Neural progenitor cell (in vitro differentiated cells): ENCODE measurements at regions not wholly inside any gene's neighbourhood (a gene's known extent, or its start where the extent isn't known, plus 50 kb on each side); places are given as distances from the start of the nearest gene placed in this dataset.

Experiments used
- DNase-seq: peaks from one replicate; pipeline ENCODE4 v3.0.0-alpha.2; 2016; ENCODE audit warnings: low spot score
- H2AFZ ChIP-seq: fragments of 200-600 bp; sonication (generic); replicated peaks from 2 replicates; pipeline ENCODE4 v1.6.1; 2016; ENCODE audit warnings: antibody characterized with exemption
- H3F3A ChIP-seq: fragments of 200-600 bp; sonication (generic); 2 replicates; pipeline ENCODE4 v1.6.1; 2016; ENCODE audit warnings: antibody characterized with exemption, low read depth
- H3K27ac ChIP-seq: fragments of 200-600 bp; sonication (generic); 2 replicates; pipeline ENCODE4 v1.5.1; 2016; ENCODE audit warnings: mild to moderate bottlenecking
- H3K27me3 ChIP-seq: fragments of 200-600 bp; sonication (generic); 2 replicates; pipeline ENCODE4 v1.6.1; 2016; ENCODE audit warnings: mild to moderate bottlenecking, moderate library complexity
- H3K36me3 ChIP-seq: fragments of 200-600 bp; sonication (generic); 2 replicates; pipeline ENCODE4 v1.5.1; 2016
- H3K4me1 ChIP-seq: fragments of 200-600 bp; sonication (generic); 2 replicates; pipeline ENCODE4 v1.6.1; 2016; ENCODE audit warnings: mixed run types
- H3K4me2 ChIP-seq: fragments of 200-600 bp; sonication (generic); 2 replicates; pipeline ENCODE4 v1.6.1; 2016
- H3K4me3 ChIP-seq: fragments of 200-600 bp; sonication (generic); 2 replicates; pipeline ENCODE4 v1.5.1; 2016
- H3K79me2 ChIP-seq: fragments of 200-600 bp; sonication (generic); 2 replicates; pipeline ENCODE4 v1.6.1; 2016; ENCODE audit warnings: low read depth
- H3K9ac ChIP-seq: fragments of 200-600 bp; sonication (generic); 2 replicates; pipeline ENCODE4 v1.6.1; 2016
- H3K9me3 ChIP-seq: fragments of 200-600 bp; sonication (generic); 2 replicates; pipeline ENCODE4 v1.5.1; 2016; ENCODE audit warnings: low read depth
- H4K20me1 ChIP-seq: fragments of 200-600 bp; sonication (generic); 2 replicates; pipeline ENCODE4 v1.6.1; 2016; ENCODE audit warnings: low read depth
- H3K27ac Mint-ChIP-seq: 3 replicates; pipeline ENCODE4 v1.8.0; 2021; ENCODE audit warnings: mixed read lengths
- H3K27me3 Mint-ChIP-seq: 2 replicates; pipeline ENCODE4 v1.8.0; 2022; ENCODE audit warnings: low read depth, mild to moderate bottlenecking, inconsistent platforms, moderate library complexity, mixed read lengths; ENCODE audit not compliant: insufficient read depth
- H3K36me3 Mint-ChIP-seq: 3 replicates; pipeline ENCODE4 v1.8.0; 2021; ENCODE audit warnings: mixed read lengths
- H3K4me1 Mint-ChIP-seq: 3 replicates; pipeline ENCODE4 v1.8.0; 2021; ENCODE audit warnings: mixed read lengths
- H3K4me3 Mint-ChIP-seq: 3 replicates; pipeline ENCODE4 v1.8.0; 2021; ENCODE audit warnings: mild to moderate bottlenecking, moderate library complexity, mixed read lengths
- H3K9me3 Mint-ChIP-seq: 3 replicates; pipeline ENCODE4 v1.8.0; 2020; ENCODE audit warnings: mixed read lengths
- EZH2 ChIP-seq: fragments of 200-600 bp; sonication (generic); IDR thresholded peaks from 2 replicates; pipeline ENCODE4 v1.6.1; 2017; ENCODE audit warnings: antibody characterized with exemption, mild to moderate bottlenecking, moderate library complexity
- EZH2phosphoT487 ChIP-seq: fragments of 200-600 bp; sonication (generic); IDR thresholded peaks from 2 replicates; pipeline ENCODE4 v1.6.1; 2017; ENCODE audit warnings: antibody characterized with exemption
- TF ChIP-seq, protein P1 (sequence below): fragments of 200-600 bp; sonication (generic); IDR thresholded peaks from 2 replicates; pipeline ENCODE4 v1.5.1; 2017; ENCODE audit warnings: antibody characterized with exemption, mild to moderate bottlenecking

DNA sequence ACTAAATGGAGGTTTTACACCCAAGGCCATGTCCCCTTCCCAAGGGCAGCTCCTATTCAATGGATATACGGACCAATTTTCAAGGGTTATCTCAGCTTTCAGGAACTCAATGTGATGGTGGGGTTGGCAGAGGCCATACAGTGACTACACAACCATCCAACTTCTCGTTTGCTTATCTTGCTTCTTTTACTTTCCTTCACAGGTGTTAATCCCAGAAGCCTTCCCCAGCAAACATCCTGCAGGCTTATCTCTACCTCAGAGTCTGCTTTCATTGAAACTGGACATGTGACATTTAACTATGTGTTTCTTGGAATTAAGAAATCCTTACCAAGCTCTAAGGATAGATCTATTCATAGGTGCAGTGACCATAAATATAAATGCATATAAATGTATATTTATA lies 443.8 kb upstream of the CDH20 start:
- no peak overlapping the region for H3K4me2 ChIP-seq
- no peaks in the 10 kb centered on the region for H3K9me3 ChIP-seq
- H3K4me1 Mint-ChIP-seq: peaks cover 4% of the 10 kb centered on the region
- no peak overlapping the region for H3K4me3 ChIP-seq
- H2AFZ ChIP-seq: no peak overlapping the region
- no peaks in the 10 kb centered on the region for H3K79me2 ChIP-seq
- H3K4me3 Mint-ChIP-seq: no peak overlapping the region
- TF ChIP-seq, protein P1, sequence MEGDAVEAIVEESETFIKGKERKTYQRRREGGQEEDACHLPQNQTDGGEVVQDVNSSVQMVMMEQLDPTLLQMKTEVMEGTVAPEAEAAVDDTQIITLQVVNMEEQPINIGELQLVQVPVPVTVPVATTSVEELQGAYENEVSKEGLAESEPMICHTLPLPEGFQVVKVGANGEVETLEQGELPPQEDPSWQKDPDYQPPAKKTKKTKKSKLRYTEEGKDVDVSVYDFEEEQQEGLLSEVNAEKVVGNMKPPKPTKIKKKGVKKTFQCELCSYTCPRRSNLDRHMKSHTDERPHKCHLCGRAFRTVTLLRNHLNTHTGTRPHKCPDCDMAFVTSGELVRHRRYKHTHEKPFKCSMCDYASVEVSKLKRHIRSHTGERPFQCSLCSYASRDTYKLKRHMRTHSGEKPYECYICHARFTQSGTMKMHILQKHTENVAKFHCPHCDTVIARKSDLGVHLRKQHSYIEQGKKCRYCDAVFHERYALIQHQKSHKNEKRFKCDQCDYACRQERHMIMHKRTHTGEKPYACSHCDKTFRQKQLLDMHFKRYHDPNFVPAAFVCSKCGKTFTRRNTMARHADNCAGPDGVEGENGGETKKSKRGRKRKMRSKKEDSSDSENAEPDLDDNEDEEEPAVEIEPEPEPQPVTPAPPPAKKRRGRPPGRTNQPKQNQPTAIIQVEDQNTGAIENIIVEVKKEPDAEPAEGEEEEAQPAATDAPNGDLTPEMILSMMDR: no peak
- no peak for TF ChIP-seq EZH2phosphoT487
- no peak for TF ChIP-seq EZH2
- H3K27me3 ChIP-seq: no peaks in the 10 kb centered on the region
- no peaks in the 10 kb centered on the region for H3K4me1 ChIP-seq
- no peak overlapping the region for H3K9ac ChIP-seq
- H3F3A ChIP-seq: no peaks in the 10 kb centered on the region
- H3K27me3 Mint-ChIP-seq: peaks cover 4% of the 10 kb centered on the region
- H3K27ac ChIP-seq: no peak overlapping the region
- H3K9me3 Mint-ChIP-seq: no peaks in the 10 kb centered on the region
- no peak overlapping the region for H3K27ac Mint-ChIP-seq
- H3K36me3 ChIP-seq: no peaks in the 10 kb centered on the region
- no peaks in the 10 kb centered on the region for H4K20me1 ChIP-seq
- H3K36me3 Mint-ChIP-seq: no peaks in the 10 kb centered on the region
- DNase-seq: no peak

DNA sequence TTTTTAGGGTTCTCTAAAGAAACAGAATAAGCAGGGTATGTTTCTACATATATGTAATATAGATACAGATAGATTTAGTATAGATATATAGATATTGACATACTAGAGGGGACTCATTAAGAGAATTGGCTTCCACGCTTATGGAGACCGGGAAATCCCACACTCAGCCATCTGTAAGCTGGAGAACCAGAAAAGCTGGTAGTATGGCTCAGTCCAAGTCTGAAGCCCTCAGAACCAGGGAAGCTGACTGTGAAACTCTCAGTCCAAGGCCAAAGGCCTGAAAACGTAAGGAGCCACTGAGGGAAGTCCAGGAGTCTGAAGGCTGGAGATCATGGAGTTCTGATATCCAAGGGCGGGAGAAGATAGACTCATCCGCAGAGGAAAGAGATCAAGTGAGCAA lies 441.3 kb upstream of the CDH20 start:
- Histone ChIP-seq H3F3A (no peaks in the 10 kb centered on the region), H3K9ac (no peak overlapping the region)
- H3K27me3 Mint-ChIP-seq: peaks cover 4% of the 10 kb centered on the region

DNA sequence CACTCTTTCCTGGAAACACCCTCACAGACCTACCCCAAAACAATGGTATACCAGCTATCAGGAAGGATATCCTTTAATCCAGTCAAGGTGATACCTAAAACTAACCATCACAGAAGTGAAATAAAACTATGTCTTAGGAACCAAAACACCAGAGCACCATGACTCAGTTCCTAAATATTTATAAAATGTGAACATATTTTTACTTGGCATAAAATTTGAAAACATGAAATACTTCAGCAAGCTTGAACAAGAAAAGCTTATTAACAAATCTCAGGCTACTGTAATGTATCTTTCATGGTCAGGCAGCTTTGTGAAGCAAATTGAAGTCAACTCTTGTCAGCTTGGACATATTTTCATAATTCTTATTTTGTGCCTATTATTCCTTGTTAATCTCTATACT lies 440.8 kb upstream of the CDH20 start:
- Histone ChIP-seq H3K36me3 (no peaks in the 10 kb centered on the region), H3K79me2 (no peaks in the 10 kb centered on the region), H4K20me1 (no peaks in the 10 kb centered on the region), H3K4me2 (no peak overlapping the region), H3K9me3 (no peaks in the 10 kb centered on the region), H3F3A (no peaks in the 10 kb centered on the region), H3K4me3 (no peak overlapping the region), H2AFZ (no peak overlapping the region), H3K27ac (no peak overlapping the region), H3K4me1 (no peaks in the 10 kb centered on the region), H3K27me3 (no peaks in the 10 kb centered on the region), H3K9ac (no peak overlapping the region)
- no peak for DNase-seq
- Mint-ChIP-seq H3K27me3 (peaks cover 2% of the 10 kb centered on the region), H3K9me3 (no peaks in the 10 kb centered on the region), H3K27ac (no peak overlapping the region), H3K4me1 (peaks cover 4% of the 10 kb centered on the region), H3K36me3 (no peaks in the 10 kb centered on the region), H3K4me3 (no peak overlapping the region)
- TF ChIP-seq EZH2: no peak
- TF ChIP-seq, protein P1: no peak
- TF ChIP-seq EZH2phosphoT487: no peak

More for the DNA sequence above, 441.3 kb upstream of the CDH20 start:
- no peak for DNase-seq
- Mint-ChIP-seq H3K27ac (no peak overlapping the region), H3K9me3 (no peaks in the 10 kb centered on the region), H3K36me3 (no peaks in the 10 kb centered on the region), H3K4me1 (peaks cover 4% of the 10 kb centered on the region), H3K4me3 (no peak overlapping the region)
- Histone ChIP-seq H3K36me3 (no peaks in the 10 kb centered on the region), H3K79me2 (no peaks in the 10 kb centered on the region), H3K27me3 (no peaks in the 10 kb centered on the region), H3K9me3 (no peaks in the 10 kb centered on the region), H2AFZ (no peak overlapping the region), H3K4me2 (no peak overlapping the region), H3K27ac (no peak overlapping the region), H3K4me3 (no peak overlapping the region), H4K20me1 (no peaks in the 10 kb centered on the region), H3K4me1 (no peaks in the 10 kb centered on the region)
- TF ChIP-seq EZH2phosphoT487 (no peak), EZH2 (no peak)
- TF ChIP-seq, protein P1: no peak

DNA sequence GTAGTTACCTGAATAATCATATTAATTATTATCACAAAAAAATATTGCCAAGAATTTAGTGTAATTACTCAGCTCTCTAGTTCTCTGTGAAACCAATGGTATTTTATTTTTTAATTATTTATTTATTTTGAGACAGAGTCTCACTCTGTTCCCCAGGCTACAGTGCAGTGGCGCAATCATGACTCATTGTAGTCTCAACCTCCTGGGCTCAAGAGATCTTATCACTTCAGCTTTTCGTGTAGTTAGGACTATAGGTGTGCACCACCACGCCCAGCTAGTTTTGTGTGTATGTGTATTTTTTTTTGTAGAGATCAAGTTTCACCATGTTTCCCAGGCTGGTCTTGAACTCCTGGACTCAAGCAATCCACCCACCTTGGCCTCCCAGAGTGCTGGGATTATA lies 440.4 kb upstream of the CDH20 start:
- Histone ChIP-seq H3F3A (no peaks in the 10 kb centered on the region), H3K36me3 (no peaks in the 10 kb centered on the region), H3K4me3 (no peak overlapping the region), H3K4me2 (no peak overlapping the region), H3K9me3 (no peaks in the 10 kb centered on the region), H4K20me1 (no peaks in the 10 kb centered on the region), H3K9ac (no peak overlapping the region), H3K27me3 (no peaks in the 10 kb centered on the region), H3K79me2 (no peaks in the 10 kb centered on the region), H3K27ac (no peak overlapping the region), H2AFZ (no peak overlapping the region), H3K4me1 (no peaks in the 10 kb centered on the region)
- H3K36me3 Mint-ChIP-seq: no peaks in the 10 kb centered on the region
- H3K4me3 Mint-ChIP-seq: no peak overlapping the region
- TF ChIP-seq, protein P1: no peak
- TF ChIP-seq EZH2phosphoT487: no peak
- no peak for TF ChIP-seq EZH2
- peaks cover 2% of the 10 kb centered on the region for H3K27me3 Mint-ChIP-seq
- H3K27ac Mint-ChIP-seq: no peak overlapping the region
- no peak for DNase-seq
- H3K9me3 Mint-ChIP-seq: no peaks in the 10 kb centered on the region
- peaks cover 4% of the 10 kb centered on the region for H3K4me1 Mint-ChIP-seq
